ENCODE measurements at regions not wholly inside any gene's neighbourhood (a gene's known extent, or its start where the extent isn't known, plus 50 kb on each side); places are given as distances from the start of the nearest gene placed in this dataset.

DNA sequence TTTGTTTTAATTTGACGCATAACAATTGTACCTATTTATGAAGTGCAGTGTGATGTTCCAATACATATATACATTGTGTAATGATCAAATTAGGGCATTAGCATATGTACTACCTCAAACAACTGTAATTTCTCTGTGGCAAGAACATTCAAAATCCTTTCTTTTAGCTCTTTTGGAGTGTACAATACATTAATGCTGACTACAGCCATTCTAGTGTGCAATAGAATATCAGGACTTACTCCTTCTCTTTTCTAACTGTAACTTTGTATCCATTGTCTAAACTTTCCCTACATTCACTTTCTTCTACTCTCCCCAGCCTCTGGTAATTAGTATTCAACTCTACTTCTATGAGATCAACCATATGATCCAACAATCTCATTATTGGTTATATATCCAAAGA lies 1177.4 kb downstream of the KCNT2 start:
- TF ChIP-seq, protein P1, sequence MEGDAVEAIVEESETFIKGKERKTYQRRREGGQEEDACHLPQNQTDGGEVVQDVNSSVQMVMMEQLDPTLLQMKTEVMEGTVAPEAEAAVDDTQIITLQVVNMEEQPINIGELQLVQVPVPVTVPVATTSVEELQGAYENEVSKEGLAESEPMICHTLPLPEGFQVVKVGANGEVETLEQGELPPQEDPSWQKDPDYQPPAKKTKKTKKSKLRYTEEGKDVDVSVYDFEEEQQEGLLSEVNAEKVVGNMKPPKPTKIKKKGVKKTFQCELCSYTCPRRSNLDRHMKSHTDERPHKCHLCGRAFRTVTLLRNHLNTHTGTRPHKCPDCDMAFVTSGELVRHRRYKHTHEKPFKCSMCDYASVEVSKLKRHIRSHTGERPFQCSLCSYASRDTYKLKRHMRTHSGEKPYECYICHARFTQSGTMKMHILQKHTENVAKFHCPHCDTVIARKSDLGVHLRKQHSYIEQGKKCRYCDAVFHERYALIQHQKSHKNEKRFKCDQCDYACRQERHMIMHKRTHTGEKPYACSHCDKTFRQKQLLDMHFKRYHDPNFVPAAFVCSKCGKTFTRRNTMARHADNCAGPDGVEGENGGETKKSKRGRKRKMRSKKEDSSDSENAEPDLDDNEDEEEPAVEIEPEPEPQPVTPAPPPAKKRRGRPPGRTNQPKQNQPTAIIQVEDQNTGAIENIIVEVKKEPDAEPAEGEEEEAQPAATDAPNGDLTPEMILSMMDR (conservative IDR thresholded peaks at IDR 0.05), result no peak
- no peak for TF ChIP-seq EZH2 (IDR thresholded peaks at IDR 0.05; ENCODE audit: low read depth)

Measured in PC-9 (cell line).